Mucosa of descending colon (tissue), 3 donors: ENCODE measurements at regions not wholly inside any gene's neighbourhood (a gene's known extent, or its start where the extent isn't known, plus 50 kb on each side); places are given as distances from the start of the nearest gene placed in this dataset.

Source experiments
- ATAC-seq: fragments of 200-7000 bp; cut with Tn5 transposase; one replicate; pipeline ENCODE4 v1.9.1; 2020; ENCODE audit warnings: mild to moderate bottlenecking, moderate library complexity
- DNase-seq, 3 donors: peaks; one replicate each; pipeline ENCODE4 v3.0.0-alpha.2; 2020
- H3K36me3 ChIP-seq: fragments of 200-600 bp; one replicate; pipeline ENCODE4 v1.8.0; 2021; ENCODE audit warnings: low read depth, mild to moderate bottlenecking
- H3K4me1 ChIP-seq: fragments of 200-600 bp; one replicate; pipeline ENCODE4 v1.8.0; 2021; ENCODE audit warnings: low read depth, mild to moderate bottlenecking
- H3K4me3 ChIP-seq: fragments of 200-600 bp; one replicate; pipeline ENCODE4 v1.8.0; 2021; ENCODE audit warnings: mild to moderate bottlenecking
- H3K9me3 ChIP-seq: fragments of 200-600 bp; one replicate; pipeline ENCODE4 v1.8.0; 2021; ENCODE audit warnings: mild to moderate bottlenecking
- intact Hi-C, 2 donors: fragments of 100-400 bp; cut with DNase I in 1 of 2; cut with micrococcal nuclease in 1 of 2; formaldehyde crosslinking; loops; one replicate each; pipeline versions ENCODE4 v1.11.0 to v1.11.1; 2022; cut with DNase I, micrococcal nuclease
- TF ChIP-seq, protein P1 (sequence below): fragments of 200-600 bp; IDR thresholded peaks from one replicate; pipeline ENCODE4 v1.8.0; 2022; ENCODE audit warnings: antibody characterized with exemption, mild to moderate bottlenecking
- donor health status: DM: no; HTN: no; CAD: no; lungs with moderate emphysema.
- donor health status: DM: no; HTN: no; CAD: no.
- donor health status: DM: no; HTN: yes; CAD: no.

- H3K9me3 ChIP-seq: no peaks in the 10 kb centered on the region
- no peaks in the 10 kb centered on the region for H3K36me3 ChIP-seq
- no peak for ATAC-seq
- no peaks in the 10 kb centered on the region for H3K4me1 ChIP-seq
- DNase-seq: no peak
- H3K4me3 ChIP-seq: no peak overlapping the region
- TF ChIP-seq, protein P1, sequence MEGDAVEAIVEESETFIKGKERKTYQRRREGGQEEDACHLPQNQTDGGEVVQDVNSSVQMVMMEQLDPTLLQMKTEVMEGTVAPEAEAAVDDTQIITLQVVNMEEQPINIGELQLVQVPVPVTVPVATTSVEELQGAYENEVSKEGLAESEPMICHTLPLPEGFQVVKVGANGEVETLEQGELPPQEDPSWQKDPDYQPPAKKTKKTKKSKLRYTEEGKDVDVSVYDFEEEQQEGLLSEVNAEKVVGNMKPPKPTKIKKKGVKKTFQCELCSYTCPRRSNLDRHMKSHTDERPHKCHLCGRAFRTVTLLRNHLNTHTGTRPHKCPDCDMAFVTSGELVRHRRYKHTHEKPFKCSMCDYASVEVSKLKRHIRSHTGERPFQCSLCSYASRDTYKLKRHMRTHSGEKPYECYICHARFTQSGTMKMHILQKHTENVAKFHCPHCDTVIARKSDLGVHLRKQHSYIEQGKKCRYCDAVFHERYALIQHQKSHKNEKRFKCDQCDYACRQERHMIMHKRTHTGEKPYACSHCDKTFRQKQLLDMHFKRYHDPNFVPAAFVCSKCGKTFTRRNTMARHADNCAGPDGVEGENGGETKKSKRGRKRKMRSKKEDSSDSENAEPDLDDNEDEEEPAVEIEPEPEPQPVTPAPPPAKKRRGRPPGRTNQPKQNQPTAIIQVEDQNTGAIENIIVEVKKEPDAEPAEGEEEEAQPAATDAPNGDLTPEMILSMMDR: no peak
- intact Hi-C loops: no loop called here
These were observed 161.9 kb upstream of the PRNP start for GRCh38 chr20:4524307-4524706.

GRCh38 chr20:4522310-4522709 lies 163.9 kb upstream of the PRNP start:
- TF ChIP-seq, protein P1: no peak
- H3K9me3 ChIP-seq: no peaks in the 10 kb centered on the region
- H3K4me1 ChIP-seq: no peaks in the 10 kb centered on the region
- no peak overlapping the region for H3K4me3 ChIP-seq
- ATAC-seq (no peak), DNase-seq (no peak)
- no peaks in the 10 kb centered on the region for H3K36me3 ChIP-seq
- intact Hi-C loops: no loop called here

DNA sequence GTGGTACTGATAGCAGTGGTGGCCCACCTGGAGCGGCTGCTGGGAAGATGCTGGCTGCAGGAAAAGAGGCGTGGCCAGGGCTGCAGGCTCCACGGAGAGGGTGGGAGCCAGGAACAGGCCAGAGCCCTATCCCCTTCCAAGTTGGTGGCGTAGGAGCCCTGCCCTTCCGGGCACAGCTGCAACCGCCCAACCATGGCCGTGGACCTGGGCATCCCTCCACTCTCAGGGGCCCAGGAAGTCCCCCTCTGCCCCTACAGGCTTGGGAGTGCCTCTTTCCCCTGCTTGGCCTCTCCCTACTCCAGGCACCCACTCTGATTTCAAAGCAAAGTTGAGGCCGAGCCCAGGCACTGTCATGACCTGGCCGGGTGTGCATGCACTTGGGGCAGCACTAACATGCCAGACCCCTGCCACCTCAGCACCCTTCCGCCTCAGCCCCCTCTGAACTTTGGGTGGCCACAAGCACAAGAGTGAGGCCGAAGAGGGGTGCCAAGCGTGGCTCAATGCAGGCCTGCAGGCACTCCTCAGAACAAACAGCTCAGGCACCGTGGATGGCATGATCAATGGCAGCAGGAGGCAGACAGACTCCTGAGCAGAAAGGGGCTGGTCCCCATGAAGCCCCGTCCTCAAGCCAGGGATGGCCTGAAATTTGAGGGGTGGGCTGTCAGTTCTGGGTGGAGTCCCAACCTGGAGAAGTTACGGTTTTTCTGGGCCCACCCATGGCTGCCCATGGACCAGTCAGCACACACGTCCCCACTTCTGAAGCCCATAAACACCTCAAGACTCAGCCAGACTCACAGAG lies 164.9 kb upstream of the PRNP start:
- intact Hi-C loops: no loop called here
- TF ChIP-seq, protein P1: no peak
- no peak for DNase-seq
- Histone ChIP-seq H3K4me3 (no peak overlapping the region), H3K9me3 (no peaks in the 10 kb centered on the region), H3K36me3 (no peaks in the 10 kb centered on the region), H3K4me1 (no peaks in the 10 kb centered on the region)
- ATAC-seq: no peak

DNA sequence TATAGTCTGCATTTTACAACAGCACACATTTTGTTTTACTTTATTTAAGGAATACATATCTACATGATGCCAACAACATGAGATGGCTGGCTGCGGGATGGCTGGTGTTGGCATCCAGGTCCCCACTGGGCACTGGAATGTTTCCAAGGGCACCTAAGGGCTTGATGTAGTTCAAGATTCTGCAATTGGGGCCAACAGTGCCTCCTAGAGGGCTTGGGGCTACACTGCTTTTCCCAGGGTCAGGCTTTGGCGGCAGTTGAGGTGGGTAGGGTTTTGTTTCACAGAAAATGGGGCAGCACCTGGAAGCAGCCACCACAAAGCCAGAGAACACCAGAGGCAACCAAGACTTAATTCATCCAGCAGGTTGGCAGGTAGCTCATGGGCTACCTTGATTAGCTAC lies 166.7 kb upstream of the PRNP start:
- TF ChIP-seq, protein P1: no peak
- H3K9me3 ChIP-seq: no peaks in the 10 kb centered on the region
- no peaks in the 10 kb centered on the region for H3K4me1 ChIP-seq
- no peaks in the 10 kb centered on the region for H3K36me3 ChIP-seq
- intact Hi-C loops: no loop called here
- no peak overlapping the region for H3K4me3 ChIP-seq
- DNase-seq (peak in 1 of 3 donors; percentile 13), ATAC-seq (peak; percentile 13)

DNA sequence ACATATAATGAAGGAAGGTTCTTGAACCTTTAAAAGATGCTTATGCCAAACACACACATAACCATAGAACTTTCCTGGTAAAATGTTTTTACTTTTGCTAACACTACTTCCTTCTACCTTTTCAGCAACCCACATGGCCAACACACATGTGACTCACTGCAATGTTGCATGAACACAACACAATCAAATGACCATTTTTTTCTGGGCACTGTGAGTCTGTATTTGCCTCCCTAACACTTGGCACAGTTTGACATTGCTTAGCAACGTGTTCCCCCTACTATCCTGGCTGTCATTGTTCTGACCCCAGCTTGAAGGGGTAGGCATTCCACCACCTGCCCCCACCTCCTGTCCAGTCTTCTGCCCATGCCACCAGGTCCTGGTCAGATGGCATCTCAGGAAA lies 169.4 kb upstream of the PRNP start:
- Histone ChIP-seq H3K4me1 (no peaks in the 10 kb centered on the region), H3K36me3 (no peaks in the 10 kb centered on the region), H3K4me3 (no peak overlapping the region), H3K9me3 (no peaks in the 10 kb centered on the region)
- ATAC-seq (no peak), DNase-seq (no peak)
- TF ChIP-seq, protein P1: no peak
- intact Hi-C loops: no loop called here
